A549 (cell line): ENCODE measurements at regions not wholly inside any gene's neighbourhood (a gene's known extent, or its start where the extent isn't known, plus 50 kb on each side); places are given as distances from the start of the nearest gene placed in this dataset.

Source experiments
- CTCF ChIP-seq: fragments of >200 bp; sonication (Bioruptor Twin); formaldehyde crosslinking; IDR thresholded peaks from 3 replicates; pipeline ENCODE4 v1.5.1; 2016
- MAZ ChIP-seq: fragments of 150-350 bp; IDR thresholded peaks from 2 replicates; pipeline ENCODE4 v1.6.1; 2014; ENCODE audit warnings: antibody characterized with exemption, low read depth, low read length, borderline replicate concordance
- MYC ChIP-seq: IDR thresholded peaks from 2 replicates; pipeline ENCODE4 v1.6.1; 2012; ENCODE audit warnings: mild to moderate bottlenecking, inconsistent platforms, low read length, improper control_type of control experiment, borderline replicate concordance
- SMC3 ChIP-seq: fragments of >200 bp; sonication (Bioruptor Twin); formaldehyde crosslinking; IDR thresholded peaks from 3 replicates; pipeline ENCODE4 v1.6.1; 2018; ENCODE audit warnings: inconsistent platforms
- TF ChIP-seq, protein P1 (sequence below): fragments of 150-350 bp; IDR thresholded peaks from 2 replicates; pipeline ENCODE4 v1.6.1; 2014; ENCODE audit warnings: low read depth, mild to moderate bottlenecking, low read length

DNA sequence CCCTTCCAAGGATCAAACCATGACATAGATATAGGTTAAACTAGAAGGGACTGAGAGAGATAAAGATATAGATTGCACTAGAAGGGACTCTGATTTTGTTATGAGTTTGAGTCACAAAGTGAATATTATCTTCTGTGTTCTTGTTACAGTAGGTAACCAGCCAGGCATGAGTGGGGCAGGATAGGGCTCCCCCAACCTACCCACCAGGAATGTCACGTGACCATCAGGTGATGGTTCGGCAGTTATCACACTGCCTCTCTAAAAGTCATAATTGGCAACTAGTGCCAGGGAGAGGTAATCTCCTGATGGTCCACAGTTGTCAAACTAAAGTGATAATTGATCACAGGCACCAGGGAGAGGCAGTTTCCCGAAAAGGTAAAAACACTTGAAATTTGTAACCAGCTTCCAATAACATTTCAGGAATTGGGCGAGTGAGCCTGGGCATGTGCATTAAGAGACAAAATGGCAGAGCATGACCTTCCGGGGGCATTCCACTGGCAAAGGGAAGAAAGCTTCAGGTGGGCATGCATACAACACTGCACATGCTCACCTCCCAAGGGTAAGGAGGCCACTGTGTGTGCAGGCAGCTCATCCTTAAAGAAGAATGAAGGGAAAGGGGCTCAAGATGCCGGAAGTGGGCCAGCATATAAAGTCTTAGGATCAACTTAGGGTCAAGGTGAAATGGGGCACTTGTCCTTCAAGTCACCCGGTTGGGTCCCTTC, 533.6 kb upstream of the HTR2C start:
- TF ChIP-seq SMC3 (no peak), CTCF (no peak), MAZ (no peak), MYC (no peak)
- TF ChIP-seq, protein P1, sequence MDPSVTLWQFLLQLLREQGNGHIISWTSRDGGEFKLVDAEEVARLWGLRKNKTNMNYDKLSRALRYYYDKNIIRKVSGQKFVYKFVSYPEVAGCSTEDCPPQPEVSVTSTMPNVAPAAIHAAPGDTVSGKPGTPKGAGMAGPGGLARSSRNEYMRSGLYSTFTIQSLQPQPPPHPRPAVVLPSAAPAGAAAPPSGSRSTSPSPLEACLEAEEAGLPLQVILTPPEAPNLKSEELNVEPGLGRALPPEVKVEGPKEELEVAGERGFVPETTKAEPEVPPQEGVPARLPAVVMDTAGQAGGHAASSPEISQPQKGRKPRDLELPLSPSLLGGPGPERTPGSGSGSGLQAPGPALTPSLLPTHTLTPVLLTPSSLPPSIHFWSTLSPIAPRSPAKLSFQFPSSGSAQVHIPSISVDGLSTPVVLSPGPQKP: no peak
